ENCODE measurements at regions not wholly inside any gene's neighbourhood (a gene's known extent, or its start where the extent isn't known, plus 50 kb on each side); places are given as distances from the start of the nearest gene placed in this dataset.

DNA sequence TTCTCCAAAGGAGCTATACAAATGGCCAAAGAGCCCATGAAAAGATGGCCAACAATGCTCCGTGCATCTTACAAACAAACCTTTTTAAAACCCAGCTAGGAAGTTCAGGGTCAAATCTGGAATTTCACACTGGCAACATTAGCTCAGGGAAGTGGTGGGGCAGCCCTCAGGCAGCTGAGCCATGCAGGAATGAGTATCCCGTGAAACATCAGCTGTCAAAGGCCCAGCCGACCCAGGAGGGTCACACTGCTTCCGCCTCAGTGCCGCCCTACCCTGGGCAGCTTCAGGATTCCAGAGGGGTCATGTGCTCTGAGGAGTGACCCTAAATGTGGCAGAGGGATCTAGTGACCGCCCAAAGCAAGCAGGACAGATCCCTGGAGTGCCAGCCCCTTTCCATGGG, 73.4 kb downstream of the LINC01488 start:
- H3K27ac ChIP-seq: no peak overlapping the region
- TF ChIP-seq ZFX (IDR thresholded peaks at IDR 0.05; ENCODE audit: borderline replicate concordance): no peak

DNA sequence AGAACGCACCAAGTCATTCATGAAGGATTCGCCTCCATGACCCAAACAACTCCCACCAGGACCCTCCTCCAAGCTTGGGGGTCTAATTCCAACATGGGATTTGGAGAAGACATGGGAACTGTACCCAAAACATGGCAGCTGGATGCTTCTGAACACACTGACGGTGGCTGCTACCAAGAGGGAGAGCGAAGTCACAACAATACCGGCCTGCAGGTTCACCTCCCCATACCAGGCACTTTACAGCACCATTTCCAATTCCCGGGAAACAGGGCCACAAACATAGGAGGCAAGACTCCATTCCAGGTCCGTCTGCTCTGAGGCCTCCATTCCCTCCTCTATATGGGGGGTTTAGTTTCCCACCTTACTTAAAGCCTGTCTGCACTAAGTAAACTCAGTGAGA, 75.8 kb downstream of the LINC01488 start:
- no peak overlapping the region for H3K27ac ChIP-seq
- TF ChIP-seq ZFX (IDR thresholded peaks at IDR 0.05; ENCODE audit: borderline replicate concordance): no peak
- TF ChIP-seq, protein P1, sequence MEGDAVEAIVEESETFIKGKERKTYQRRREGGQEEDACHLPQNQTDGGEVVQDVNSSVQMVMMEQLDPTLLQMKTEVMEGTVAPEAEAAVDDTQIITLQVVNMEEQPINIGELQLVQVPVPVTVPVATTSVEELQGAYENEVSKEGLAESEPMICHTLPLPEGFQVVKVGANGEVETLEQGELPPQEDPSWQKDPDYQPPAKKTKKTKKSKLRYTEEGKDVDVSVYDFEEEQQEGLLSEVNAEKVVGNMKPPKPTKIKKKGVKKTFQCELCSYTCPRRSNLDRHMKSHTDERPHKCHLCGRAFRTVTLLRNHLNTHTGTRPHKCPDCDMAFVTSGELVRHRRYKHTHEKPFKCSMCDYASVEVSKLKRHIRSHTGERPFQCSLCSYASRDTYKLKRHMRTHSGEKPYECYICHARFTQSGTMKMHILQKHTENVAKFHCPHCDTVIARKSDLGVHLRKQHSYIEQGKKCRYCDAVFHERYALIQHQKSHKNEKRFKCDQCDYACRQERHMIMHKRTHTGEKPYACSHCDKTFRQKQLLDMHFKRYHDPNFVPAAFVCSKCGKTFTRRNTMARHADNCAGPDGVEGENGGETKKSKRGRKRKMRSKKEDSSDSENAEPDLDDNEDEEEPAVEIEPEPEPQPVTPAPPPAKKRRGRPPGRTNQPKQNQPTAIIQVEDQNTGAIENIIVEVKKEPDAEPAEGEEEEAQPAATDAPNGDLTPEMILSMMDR (IDR thresholded peaks at IDR 0.05): no peak

DNA sequence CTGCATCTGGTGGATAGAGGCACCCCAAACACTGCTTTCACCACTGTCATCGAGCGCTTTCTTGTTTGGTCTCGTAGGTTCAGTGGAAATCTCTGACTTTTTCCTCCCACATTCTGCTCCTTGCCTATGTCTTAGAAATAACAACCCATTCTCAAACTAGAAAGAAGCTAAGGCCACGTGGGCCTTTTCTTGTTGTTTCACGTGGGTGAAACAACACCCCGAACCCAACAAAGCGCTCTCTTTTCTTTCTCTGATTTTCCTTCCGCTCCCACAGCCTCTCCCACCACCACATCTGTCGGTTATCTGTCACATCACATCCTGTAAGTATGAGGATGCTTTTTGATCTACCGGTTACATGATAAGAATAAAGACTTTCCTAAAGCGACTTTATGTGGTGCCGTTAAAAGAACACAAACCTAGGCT, 77.1 kb downstream of the LINC01488 start:
- TF ChIP-seq, protein P1 (IDR thresholded peaks at IDR 0.05): no peak
- no peak for TF ChIP-seq ZFX (IDR thresholded peaks at IDR 0.05; ENCODE audit: borderline replicate concordance)
- no peak overlapping the region for H3K27ac ChIP-seq

DNA sequence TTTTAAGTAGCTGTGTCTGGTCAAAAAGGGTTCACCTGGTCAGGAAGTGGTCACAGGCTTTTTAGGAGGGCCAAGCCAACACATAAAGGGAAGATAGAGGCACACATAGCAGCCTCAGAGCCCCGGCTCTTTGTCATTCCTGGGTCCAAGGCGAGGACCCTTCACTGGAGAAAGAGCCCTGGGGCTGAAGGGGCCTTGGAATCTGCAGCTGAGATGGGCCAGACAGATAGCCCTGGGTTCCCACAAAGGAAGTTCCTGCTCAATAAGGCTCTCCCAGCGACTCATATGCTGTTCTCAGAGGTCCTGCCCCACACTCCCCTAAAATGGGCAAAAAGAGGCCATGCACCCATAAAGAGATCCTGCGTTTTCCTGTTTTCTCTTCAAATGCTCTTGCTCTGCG, 77.7 kb downstream of the LINC01488 start:
- no peak for TF ChIP-seq ZFX (IDR thresholded peaks at IDR 0.05; ENCODE audit: borderline replicate concordance)
- TF ChIP-seq, protein P1 (IDR thresholded peaks at IDR 0.05): no peak
- H3K27ac ChIP-seq: no peak overlapping the region

DNA sequence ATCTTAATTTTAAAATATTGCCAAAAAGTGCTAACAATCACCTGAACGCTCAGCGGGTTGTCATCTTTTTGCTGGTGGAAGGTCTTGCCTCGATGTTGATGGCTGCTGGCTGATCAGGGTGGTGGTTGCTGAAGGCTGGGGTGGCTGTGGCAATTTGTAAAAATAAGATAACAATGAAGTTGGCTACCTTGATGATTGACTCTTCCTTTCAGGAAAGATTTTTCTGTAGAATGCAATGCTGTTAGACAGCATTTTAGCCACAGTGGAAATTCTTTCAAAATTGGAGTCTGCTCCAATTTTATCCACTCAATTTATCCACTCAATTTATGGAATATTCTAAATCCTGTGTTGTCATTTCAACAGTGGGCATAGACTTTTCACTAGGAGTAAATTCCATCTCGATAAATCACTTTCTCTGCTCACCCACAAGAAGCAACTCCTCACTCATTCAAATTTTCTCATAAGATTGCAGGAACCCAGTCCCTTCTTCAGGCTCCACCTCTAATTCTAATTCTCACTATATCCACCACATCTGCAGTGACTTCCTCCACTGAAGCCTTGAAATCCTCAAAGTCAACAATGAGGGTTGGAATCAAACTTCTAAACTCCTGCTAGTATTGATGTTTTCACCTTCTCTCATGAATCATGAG, 78.8 kb downstream of the LINC01488 start:
- no peak overlapping the region for H3K27ac ChIP-seq
- TF ChIP-seq ZFX (IDR thresholded peaks at IDR 0.05; ENCODE audit: borderline replicate concordance): no peak
- TF ChIP-seq, protein P1 (IDR thresholded peaks at IDR 0.05): no peak

DNA sequence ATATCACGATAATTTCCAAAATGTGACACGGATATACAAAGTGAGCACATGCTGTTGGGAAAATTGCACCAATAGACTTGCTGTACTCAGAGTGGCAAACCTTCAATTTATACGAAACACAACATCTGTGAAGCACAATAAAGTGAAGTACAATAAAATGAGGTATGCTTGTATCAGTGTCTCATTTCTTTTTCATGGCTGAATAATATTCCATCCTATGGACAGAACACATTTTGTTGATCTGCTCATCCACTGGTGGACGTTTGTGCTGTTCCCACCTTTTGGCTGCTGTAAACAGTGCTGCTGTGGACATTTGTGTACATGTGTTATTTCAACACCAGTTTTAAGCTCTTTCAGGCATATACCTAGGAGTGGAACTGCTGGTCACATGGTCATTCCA, 78.7 kb upstream of the CCND1 start:
- no peak for TF ChIP-seq ZFX (IDR thresholded peaks at IDR 0.05; ENCODE audit: borderline replicate concordance)
- TF ChIP-seq, protein P1 (IDR thresholded peaks at IDR 0.05): no peak
- no peak overlapping the region for H3K27ac ChIP-seq

DNA sequence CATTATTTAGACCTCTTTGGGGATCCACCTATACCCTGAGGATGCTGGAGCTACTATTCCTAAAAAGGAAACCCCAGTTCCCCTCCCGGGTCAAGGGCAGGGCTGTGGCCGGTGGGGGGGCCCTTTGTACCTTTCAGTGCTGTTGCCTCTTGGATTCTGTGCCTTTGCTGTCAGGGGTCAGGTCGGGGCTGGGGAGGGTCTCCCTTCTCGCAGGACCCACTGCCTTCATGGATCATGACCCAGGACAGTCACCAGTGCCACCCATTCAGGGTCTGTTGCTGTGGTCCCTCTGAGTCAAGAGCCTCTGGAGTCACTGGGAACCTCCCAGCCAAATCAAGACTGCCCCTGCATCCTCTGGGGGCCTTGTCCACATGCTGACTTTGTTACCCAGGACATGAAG, 78.1 kb upstream of the CCND1 start:
- TF ChIP-seq, protein P1 (IDR thresholded peaks at IDR 0.05): no peak
- no peak for TF ChIP-seq ZFX (IDR thresholded peaks at IDR 0.05; ENCODE audit: borderline replicate concordance)
- H3K27ac ChIP-seq: no peak overlapping the region

DNA sequence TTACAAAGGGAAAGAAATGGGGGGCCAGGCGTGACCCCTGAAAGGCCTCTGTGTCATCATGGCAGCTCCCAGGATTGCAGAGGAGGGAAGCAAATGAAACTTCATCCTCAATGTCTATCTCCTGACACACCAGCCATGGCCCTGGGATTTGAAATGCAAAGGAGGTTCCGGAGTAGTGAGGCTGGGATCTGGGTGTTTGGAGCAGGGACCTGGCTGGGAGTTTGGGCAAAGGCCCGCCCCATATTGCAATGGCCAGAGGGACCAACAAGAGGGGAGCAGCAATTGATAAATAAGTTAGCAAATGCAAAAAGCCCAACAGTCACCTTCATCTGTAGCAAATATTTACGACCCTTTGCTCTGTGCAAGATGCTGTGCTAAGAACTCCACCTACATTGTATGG, 77.7 kb upstream of the CCND1 start:
- TF ChIP-seq, protein P1 (IDR thresholded peaks at IDR 0.05): no peak
- no peak for TF ChIP-seq ZFX (IDR thresholded peaks at IDR 0.05; ENCODE audit: borderline replicate concordance)
- H3K27ac ChIP-seq: no peak overlapping the region
